GM18858 (cell line): ENCODE measurements at regions not wholly inside any gene's neighbourhood (a gene's known extent, or its start where the extent isn't known, plus 50 kb on each side); places are given as distances from the start of the nearest gene placed in this dataset.

Experiments
- ATAC-seq: cut with Tn5 transposase; IDR thresholded peaks from one replicate; pipeline ENCODE4 v1.9.1; 2021; ENCODE audit not compliant: unreplicated experiment

GRCh38 chr2:198444800-198445287 is 640.5 kb downstream of the PLCL1 start:
- no peak for ATAC-seq

GRCh38 chr2:198441901-198442300 is 637.5 kb downstream of the PLCL1 start:
- ATAC-seq: no peak

GRCh38 chr2:198441246-198441645 is 636.9 kb downstream of the PLCL1 start:
- ATAC-seq: no peak

GRCh38 chr2:198440833-198441232 is 636.4 kb downstream of the PLCL1 start:
- ATAC-seq: no peak

- no peak for ATAC-seq
These were observed 633.9 kb downstream of the PLCL1 start for GRCh38 chr2:198438331-198438730.

- ATAC-seq: no peak
These were observed 619.7 kb downstream of the PLCL1 start for GRCh38 chr2:198424112-198424511.

GRCh38 chr2:198417836-198418235 is 613.4 kb downstream of the PLCL1 start:
- ATAC-seq: no peak

GRCh38 chr2:198414976-198415375 is 610.6 kb downstream of the PLCL1 start:
- no peak for ATAC-seq

GRCh38 chr2:198411936-198412335 is 607.5 kb downstream of the PLCL1 start:
- ATAC-seq: no peak

GRCh38 chr2:198408171-198408570 is 603.8 kb downstream of the PLCL1 start:
- ATAC-seq: no peak

GRCh38 chr2:198405311-198405710 is 600.9 kb downstream of the PLCL1 start:
- ATAC-seq: no peak

GRCh38 chr2:198401644-198402043 is 597.3 kb downstream of the PLCL1 start:
- ATAC-seq: no peak

- ATAC-seq: no peak
These were observed 596.6 kb downstream of the PLCL1 start for GRCh38 chr2:198400999-198401398.

- no peak for ATAC-seq
These were observed 589.8 kb downstream of the PLCL1 start for GRCh38 chr2:198394208-198394607.

GRCh38 chr2:198390670-198391069 is 586.3 kb downstream of the PLCL1 start:
- no peak for ATAC-seq

- no peak for ATAC-seq
These were observed 583.3 kb downstream of the PLCL1 start for GRCh38 chr2:198387677-198388076.

- no peak for ATAC-seq
These were observed 581.5 kb downstream of the PLCL1 start for GRCh38 chr2:198385856-198386255.

GRCh38 chr2:198385326-198385725 is 580.9 kb downstream of the PLCL1 start:
- no peak for ATAC-seq

- no peak for ATAC-seq
These were observed 579.0 kb downstream of the PLCL1 start for GRCh38 chr2:198383392-198383791.

GRCh38 chr2:198382811-198383210 is 578.4 kb downstream of the PLCL1 start:
- ATAC-seq: no peak

- ATAC-seq: no peak
These were observed 572.3 kb downstream of the PLCL1 start for GRCh38 chr2:198376677-198377076.

GRCh38 chr2:198375083-198375410 is 570.7 kb downstream of the PLCL1 start:
- no peak for ATAC-seq

- ATAC-seq: no peak
These were observed 570.1 kb downstream of the PLCL1 start for GRCh38 chr2:198374375-198375082.
